Neural cell (in vitro differentiated cells): ENCODE measurements at regions not wholly inside any gene's neighbourhood (a gene's known extent, or its start where the extent isn't known, plus 50 kb on each side); places are given as distances from the start of the nearest gene placed in this dataset.

Experiments used
- H2AFZ ChIP-seq: fragments of 200-600, 300-800 bp; sonication (generic), shearing (Covaris generic); 2 replicates; pipeline ENCODE4 v1.6.0; 2014; ENCODE audit warnings: low read depth, mild to moderate bottlenecking, antibody characterized with exemption, low read length, moderate library complexity
- H3F3A ChIP-seq: fragments of 200-600 bp; shearing (Covaris generic); 2 replicates; pipeline ENCODE4 v1.6.1; 2016; ENCODE audit warnings: mild to moderate bottlenecking, moderate library complexity, mixed read lengths, antibody characterized with exemption, low read length; ENCODE audit not compliant: insufficient read depth, poor library complexity, severe bottlenecking
- H3K27ac ChIP-seq: fragments of 200-600, 300-800 bp; sonication (generic), shearing (Covaris generic); 2 replicates; pipeline ENCODE4 v1.5.1; 2014; ENCODE audit warnings: mild to moderate bottlenecking, low read length, moderate library complexity
- H3K27me3 ChIP-seq: fragments of 300-800, 200-600 bp; sonication (generic), shearing (Covaris generic); 2 replicates; pipeline ENCODE4 v1.6.0; 2014; ENCODE audit warnings: mild to moderate bottlenecking, low read depth, low read length, moderate library complexity; ENCODE audit not compliant: insufficient read depth
- H3K36me3 ChIP-seq: fragments of 300-800, 200-600 bp; sonication (generic), shearing (Covaris generic); 2 replicates; pipeline ENCODE4 v1.5.1; 2014; ENCODE audit warnings: mild to moderate bottlenecking, antibody characterized with exemption, low read length, moderate library complexity; ENCODE audit not compliant: insufficient read depth
- H3K4me2 ChIP-seq: fragments of 300-800, 200-600 bp; sonication (generic), shearing (Covaris generic); 2 replicates; pipeline ENCODE4 v1.6.0; 2014; ENCODE audit warnings: mild to moderate bottlenecking, low read length
- H3K4me3 ChIP-seq: fragments of 300-800, 200-600 bp; sonication (generic), shearing (Covaris generic); 2 replicates; pipeline ENCODE4 v1.5.1; 2014; ENCODE audit warnings: mild to moderate bottlenecking, low read length, moderate library complexity
- H3K79me2 ChIP-seq: fragments of 200-600 bp; shearing (Covaris generic); replicated peaks from 2 replicates; pipeline ENCODE4 v1.6.0; 2014; ENCODE audit warnings: mild to moderate bottlenecking, low read length, moderate library complexity; ENCODE audit not compliant: insufficient read depth
- H3K9ac ChIP-seq: fragments of 300-800, 200-600 bp; sonication (generic), shearing (Covaris generic); 2 replicates; pipeline ENCODE4 v1.6.1; 2016; ENCODE audit warnings: mild to moderate bottlenecking, low read length, mixed read lengths
- H3K9me2 ChIP-seq: fragments of 200-600 bp; shearing (Covaris generic); 2 replicates; pipeline ENCODE4 v1.6.1; 2016; ENCODE audit warnings: mild to moderate bottlenecking, low read length, mixed read lengths; ENCODE audit not compliant: insufficient read depth
- H3K9me3 ChIP-seq: fragments of 200-600, 300-800 bp; sonication (generic), shearing (Covaris generic); 2 replicates; pipeline ENCODE4 v1.6.1; 2016; ENCODE audit warnings: mild to moderate bottlenecking, mixed run types, low read length, moderate library complexity, mixed read lengths
- H4K20me1 ChIP-seq: fragments of 200-600 bp; shearing (Covaris generic); 2 replicates; pipeline ENCODE4 v1.6.1; 2016; ENCODE audit warnings: mild to moderate bottlenecking, mixed run types; ENCODE audit not compliant: insufficient read depth
- CTCF ChIP-seq: fragments of 450-650 bp; IDR thresholded peaks from 2 replicates; pipeline ENCODE4 v1.5.1; 2014; ENCODE audit warnings: antibody characterized with exemption, mild to moderate bottlenecking, moderate library complexity; ENCODE audit not compliant: poor library complexity, severe bottlenecking
- EP300 ChIP-seq: fragments of 450-650 bp; conservative IDR thresholded peaks from 2 replicates; pipeline ENCODE4 v1.6.1; 2014; ENCODE audit warnings: antibody characterized with exemption, mild to moderate bottlenecking, moderate library complexity; ENCODE audit not compliant: poor library complexity, severe bottlenecking
- EZH2 ChIP-seq: fragments of 200-600, 300-800 bp; shearing (Covaris generic), sonication (generic); IDR thresholded peaks from 2 replicates; pipeline ENCODE4 v1.6.1; 2014; ENCODE audit warnings: antibody characterized with exemption, low read length, borderline replicate concordance, mild to moderate bottlenecking; ENCODE audit not compliant: insufficient read depth, poor library complexity, severe bottlenecking
- MXI1 ChIP-seq: fragments of 450-650 bp; conservative IDR thresholded peaks from 2 replicates; pipeline ENCODE4 v1.6.1; 2014; ENCODE audit warnings: antibody characterized with exemption, mild to moderate bottlenecking; ENCODE audit not compliant: poor library complexity, severe bottlenecking
- POLR2AphosphoS5 ChIP-seq: IDR thresholded peaks from 2 replicates; pipeline ENCODE4 v1.6.1; 2012
- RAD21 ChIP-seq: fragments of 450-650 bp; conservative IDR thresholded peaks from 2 replicates; pipeline ENCODE4 v1.6.1; 2014; ENCODE audit warnings: antibody characterized with exemption, mild to moderate bottlenecking, moderate library complexity
- REST ChIP-seq: IDR thresholded peaks from 2 replicates; pipeline ENCODE4 v1.6.1; 2012; ENCODE audit warnings: borderline replicate concordance
- SMC3 ChIP-seq: fragments of 450-650 bp; conservative IDR thresholded peaks from 2 replicates; pipeline ENCODE4 v1.6.1; 2014; ENCODE audit warnings: antibody characterized with exemption, mild to moderate bottlenecking, moderate library complexity; ENCODE audit not compliant: poor library complexity
- TAF1 ChIP-seq: IDR thresholded peaks from 2 replicates; pipeline ENCODE4 v1.6.1; 2012; ENCODE audit warnings: low read depth

- Histone ChIP-seq H3K4me2 (no peak overlapping the region), H3K27ac (no peak overlapping the region), H4K20me1 (no peaks in the 10 kb centered on the region), H3K9ac (no peak overlapping the region), H3K9me3 (no peaks in the 10 kb centered on the region), H3K4me3 (no peak overlapping the region), H3K27me3 (no peaks in the 10 kb centered on the region), H3K9me2 (no peaks in the 10 kb centered on the region), H2AFZ (no peak overlapping the region), H3F3A (no peaks in the 10 kb centered on the region), H3K36me3 (no peaks in the 10 kb centered on the region), H3K79me2 (no peaks in the 10 kb centered on the region)
- TF ChIP-seq EP300 (no peak), MXI1 (no peak)
Observed at GRCh38 chr10:2410049-2410448, 657.3 kb upstream of the PFKP start.

GRCh38 chr10:2401459-2401858, 664.1 kb upstream of the ADARB2 start:
- Histone ChIP-seq H4K20me1 (no peaks in the 10 kb centered on the region), H3K4me3 (no peak overlapping the region), H3F3A (no peaks in the 10 kb centered on the region), H3K9me2 (no peaks in the 10 kb centered on the region), H3K9ac (no peak overlapping the region), H3K4me2 (no peak overlapping the region), H2AFZ (no peak overlapping the region), H3K27me3 (no peaks in the 10 kb centered on the region), H3K9me3 (no peaks in the 10 kb centered on the region), H3K27ac (no peak overlapping the region), H3K79me2 (no peaks in the 10 kb centered on the region), H3K36me3 (no peaks in the 10 kb centered on the region)
- TF ChIP-seq SMC3 (no peak), TAF1 (no peak), EZH2 (no peak), EP300 (no peak)

- no peaks in the 10 kb centered on the region for H3K9me3 ChIP-seq
- no peaks in the 10 kb centered on the region for H3K36me3 ChIP-seq
- H3K27me3 ChIP-seq: no peaks in the 10 kb centered on the region
- H4K20me1 ChIP-seq: no peaks in the 10 kb centered on the region
- H3K4me3 ChIP-seq: no peak overlapping the region
- TF ChIP-seq MXI1 (no peak), POLR2AphosphoS5 (no peak), SMC3 (no peak), EP300 (no peak), RAD21 (no peak), CTCF (no peak), REST (no peak), TAF1 (no peak), EZH2 (no peak)
- H3K27ac ChIP-seq: no peak overlapping the region
- H3K9me2 ChIP-seq: no peaks in the 10 kb centered on the region
- H3F3A ChIP-seq: no peaks in the 10 kb centered on the region
- H3K79me2 ChIP-seq: no peaks in the 10 kb centered on the region
- H2AFZ ChIP-seq: no peak overlapping the region
- H3K4me2 ChIP-seq: no peak overlapping the region
- no peak overlapping the region for H3K9ac ChIP-seq
Observed at GRCh38 chr10:2399482-2399881, 662.2 kb upstream of the ADARB2 start.
